GM18867 (cell line): ENCODE measurements at regions not wholly inside any gene's neighbourhood (a gene's known extent, or its start where the extent isn't known, plus 50 kb on each side); places are given as distances from the start of the nearest gene placed in this dataset.

Experiments used
- ATAC-seq: cut with Tn5 transposase; IDR thresholded peaks from one replicate; pipeline ENCODE4 v1.9.1; 2021; ENCODE audit warnings: mild to moderate bottlenecking, moderate library complexity; ENCODE audit not compliant: unreplicated experiment

DNA sequence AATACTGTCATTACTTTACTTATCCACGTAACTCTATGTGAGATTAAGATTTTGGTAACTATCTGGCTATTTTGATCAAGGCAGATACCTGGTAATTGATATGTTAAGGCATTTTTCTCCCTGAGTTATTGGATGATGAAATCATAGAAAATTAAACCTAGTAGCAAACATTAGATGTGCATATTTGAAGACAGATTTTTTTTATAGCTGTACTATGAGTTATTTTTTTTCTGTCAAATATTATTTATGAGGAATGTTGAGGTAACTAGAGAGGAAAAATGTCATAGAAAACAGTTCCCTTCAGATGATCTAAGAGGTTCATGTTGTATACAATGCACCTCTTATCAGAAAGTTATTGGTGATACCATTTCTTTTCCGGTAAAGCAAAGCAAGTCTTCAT, 64.9 kb upstream of the SLC38A2 start:
- ATAC-seq = no peak

- ATAC-seq = no peak
Observed at GRCh38 chr12:46436747-46437146, 64.2 kb upstream of the SLC38A2 start.

GRCh38 chr12:46435625-46436024, 63.1 kb upstream of the SLC38A2 start:
- ATAC-seq = no peak

DNA sequence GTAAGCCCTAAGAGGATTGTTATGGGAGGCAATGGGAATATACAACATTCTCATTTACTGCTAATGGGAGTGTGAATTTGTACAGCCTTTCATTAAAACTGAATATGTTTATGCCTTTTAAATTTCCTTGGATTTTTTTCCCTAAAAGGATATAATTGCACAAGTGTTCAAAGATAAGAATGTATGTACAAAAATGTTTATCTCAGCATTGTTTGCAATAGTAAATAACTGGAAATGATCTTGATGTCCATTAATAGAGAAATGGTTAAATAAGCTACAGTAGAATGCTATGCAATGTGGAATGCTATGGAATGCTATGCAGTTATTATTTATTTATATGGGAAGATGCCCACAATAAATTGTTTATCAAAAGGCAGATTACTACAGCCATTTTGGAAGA, 62.5 kb upstream of the SLC38A2 start:
- no peak for ATAC-seq

GRCh38 chr12:46433829-46434228, 61.3 kb upstream of the SLC38A2 start:
- no peak for ATAC-seq

DNA sequence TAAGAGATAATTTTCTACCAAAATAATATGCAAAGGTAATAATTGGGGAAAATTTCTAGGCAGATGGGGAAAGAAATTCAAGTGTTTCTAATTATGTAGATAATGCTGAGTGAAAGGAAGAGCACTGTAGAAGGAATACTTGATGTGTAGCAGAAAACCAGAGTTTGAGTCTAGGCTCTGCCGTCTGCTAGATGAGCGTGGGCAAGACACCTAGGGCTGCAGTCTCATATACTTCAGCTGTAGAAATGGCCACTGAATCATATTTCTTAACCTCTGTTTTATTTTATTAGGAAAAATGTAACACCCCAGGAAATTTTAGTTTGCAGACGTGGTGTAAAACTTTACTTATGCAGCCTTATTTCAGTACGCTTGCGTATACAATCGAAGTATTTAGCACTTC, 59.8 kb upstream of the SLC38A2 start:
- no peak for ATAC-seq

DNA sequence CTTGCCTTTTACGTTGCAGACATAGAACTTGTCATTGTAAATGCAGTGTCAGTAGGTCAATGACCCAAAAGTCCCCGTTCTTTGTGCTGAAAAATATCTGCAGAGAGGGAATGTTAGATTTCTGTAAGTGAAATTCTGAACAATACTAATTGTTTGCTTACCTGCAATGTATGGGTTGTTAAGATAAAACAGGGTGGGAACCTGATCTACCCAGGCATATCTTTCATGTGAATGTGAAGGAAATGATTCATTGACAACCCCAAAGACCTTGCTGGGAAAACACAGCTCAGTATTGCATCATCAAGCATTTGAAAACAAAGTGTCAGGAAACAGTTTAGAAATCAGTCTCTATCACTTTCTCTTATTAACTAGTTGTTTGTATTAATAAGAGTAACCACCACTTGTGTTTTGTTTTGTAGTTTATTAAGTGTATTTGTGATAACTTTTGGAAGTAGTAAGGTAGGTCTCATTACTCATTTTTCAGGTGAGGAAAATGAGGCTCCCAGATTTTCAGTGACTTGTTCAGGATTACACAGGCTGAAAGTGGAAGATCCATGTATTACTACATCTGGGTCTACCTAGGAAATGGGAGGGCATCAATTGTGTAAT, 57.9 kb upstream of the SLC38A2 start:
- no peak for ATAC-seq
